ACHN (cell line): ENCODE measurements at regions not wholly inside any gene's neighbourhood (a gene's known extent, or its start where the extent isn't known, plus 50 kb on each side); places are given as distances from the start of the nearest gene placed in this dataset.
"Not testable (repeated sequence)": the region's sequence is repeated elsewhere in the genome, so short reads cannot be mapped to it uniquely, and the experiment has no call there.

Source experiments
- DNase-seq: peaks from one replicate; pipeline ENCODE4 v3.0.0-alpha.2; 2015
- in situ Hi-C: cut with HindIII; loops from 2 replicates; pipeline ENCODE4 v1.10.0; 2017; ENCODE audit warnings: low sequenced_read_pairs, low pct_ligation_motif_present, low pct_unique_long_range_greater_than_20kb

DNA sequence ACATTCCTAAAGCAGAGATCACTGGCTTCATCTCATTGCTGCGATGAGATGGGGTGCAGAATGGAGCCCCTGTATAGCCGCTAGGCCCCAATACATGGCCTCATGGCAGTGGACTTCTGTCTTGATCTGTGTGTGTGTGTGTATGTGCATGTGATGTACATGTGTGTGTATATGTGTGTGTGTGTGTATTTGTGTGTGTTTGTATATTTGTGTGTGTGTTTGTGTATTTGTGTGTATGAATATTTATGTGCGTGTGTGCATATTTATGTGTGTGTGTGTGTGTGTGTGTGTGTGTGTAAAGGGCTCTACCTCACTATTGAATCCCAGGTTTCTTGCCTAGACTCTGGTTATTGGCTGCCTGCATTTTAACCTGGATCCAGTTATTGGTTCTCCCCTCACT is 958.2 kb downstream of the GRID1 start:
- DNase-seq, result no peak
- in situ Hi-C loops, result no loop called here

DNA sequence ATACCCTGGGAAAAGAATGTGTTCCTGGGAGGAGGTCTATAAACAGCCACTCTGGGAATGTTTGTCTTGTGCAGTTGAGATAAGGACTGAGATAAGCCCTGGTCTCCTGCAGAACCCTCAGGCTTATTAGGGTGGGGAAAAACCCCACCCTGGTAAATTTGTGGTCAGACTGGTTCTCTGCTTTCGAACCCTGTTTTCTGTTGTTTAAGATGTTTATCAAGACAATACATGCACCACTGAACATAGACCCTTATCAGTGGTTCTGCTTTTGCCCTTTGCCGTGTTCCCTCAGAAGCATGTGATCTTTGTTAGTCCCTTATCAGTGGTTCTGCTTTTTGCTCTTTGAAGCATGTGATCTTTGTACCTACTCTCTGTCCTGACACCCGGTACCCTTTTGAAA is 956.0 kb downstream of the GRID1 start:
- DNase-seq, in situ Hi-C loops: not testable (repeated sequence)

DNA sequence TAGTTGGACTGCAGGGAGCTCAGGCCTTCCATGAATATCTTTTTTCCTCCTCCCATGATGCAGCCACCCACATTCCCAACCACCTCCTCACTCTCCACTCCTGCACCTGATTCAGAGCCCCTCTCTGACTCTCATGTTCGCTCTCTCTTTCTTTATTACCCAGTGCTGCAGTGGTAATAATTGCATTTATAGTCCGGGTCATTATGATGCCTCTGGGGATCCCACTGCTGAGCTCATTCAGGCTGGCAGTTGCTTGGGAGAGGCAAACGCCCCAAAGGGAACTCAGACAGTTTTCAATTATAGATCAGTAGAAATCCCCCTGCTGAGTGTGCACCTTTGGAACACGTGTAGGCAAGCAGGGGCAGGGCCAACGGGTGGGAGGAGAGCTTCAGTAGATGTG is 953.0 kb downstream of the GRID1 start:
- in situ Hi-C loops, result no loop called here
- DNase-seq, result no peak

DNA sequence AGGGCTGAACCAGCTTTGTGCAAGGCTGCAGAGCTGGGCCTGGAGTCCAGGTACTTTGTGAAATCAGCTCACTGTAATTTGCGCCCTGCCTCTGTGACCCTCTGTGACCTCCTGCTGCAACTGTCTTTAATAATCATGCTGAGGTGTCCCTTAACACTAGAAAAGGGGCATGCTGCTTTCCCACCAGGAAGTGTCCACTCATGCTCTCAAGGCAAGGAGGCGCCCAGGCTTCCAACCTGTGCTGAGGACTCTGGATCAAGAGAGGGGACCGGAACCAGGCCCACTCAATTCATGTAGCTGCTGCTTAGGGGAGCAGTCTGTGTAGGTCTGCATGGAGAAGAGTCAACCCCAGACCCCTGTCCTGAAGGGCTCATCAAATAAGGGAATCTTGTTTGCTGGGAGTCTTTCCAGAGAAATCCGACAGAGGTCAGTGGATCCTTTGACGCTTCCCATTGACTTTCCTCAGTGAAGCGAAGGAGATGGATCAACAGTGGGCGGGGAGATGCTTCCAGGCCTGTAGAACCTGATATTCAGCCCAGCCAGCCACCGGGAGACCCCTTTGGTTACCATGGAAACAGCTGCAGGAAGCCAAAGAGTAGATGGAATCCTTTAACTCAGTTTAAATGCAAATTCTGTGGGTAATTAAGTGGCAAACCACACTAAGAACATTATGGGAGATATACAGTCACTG is 945.9 kb downstream of the GRID1 start:
- DNase-seq, result no peak
- in situ Hi-C loops, result no loop called here

GRCh38 chr10:85421421-85421820 is 945.2 kb downstream of the GRID1 start:
- in situ Hi-C loops, result no loop called here
- no peak for DNase-seq

DNA sequence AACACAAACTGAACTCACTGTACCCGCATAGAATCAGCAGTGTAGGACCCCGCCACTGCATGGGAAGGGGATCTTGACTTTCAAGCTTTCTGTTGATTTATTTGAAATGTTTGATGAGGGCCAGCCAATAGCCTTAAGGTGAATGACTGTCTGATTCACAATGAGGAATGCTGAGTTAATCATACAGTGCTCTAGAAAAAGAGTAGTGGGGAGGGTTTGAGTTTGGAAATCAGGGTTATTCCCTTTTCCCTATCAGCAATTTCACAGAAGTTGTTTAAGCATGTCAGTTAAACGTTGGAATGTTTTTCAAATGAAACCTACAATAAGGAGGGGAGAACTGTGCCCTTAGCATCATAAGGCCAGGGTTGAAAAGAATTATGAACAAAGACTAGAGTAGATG is 937.5 kb downstream of the GRID1 start:
- in situ Hi-C loops, result no loop called here
- no peak for DNase-seq

- no peak for DNase-seq
- in situ Hi-C loops, result no loop called here
These were observed 935.6 kb downstream of the GRID1 start for GRCh38 chr10:85430991-85431390.

GRCh38 chr10:85433248-85433647 is 933.3 kb downstream of the GRID1 start:
- in situ Hi-C loops, result no loop called here
- no peak for DNase-seq

DNA sequence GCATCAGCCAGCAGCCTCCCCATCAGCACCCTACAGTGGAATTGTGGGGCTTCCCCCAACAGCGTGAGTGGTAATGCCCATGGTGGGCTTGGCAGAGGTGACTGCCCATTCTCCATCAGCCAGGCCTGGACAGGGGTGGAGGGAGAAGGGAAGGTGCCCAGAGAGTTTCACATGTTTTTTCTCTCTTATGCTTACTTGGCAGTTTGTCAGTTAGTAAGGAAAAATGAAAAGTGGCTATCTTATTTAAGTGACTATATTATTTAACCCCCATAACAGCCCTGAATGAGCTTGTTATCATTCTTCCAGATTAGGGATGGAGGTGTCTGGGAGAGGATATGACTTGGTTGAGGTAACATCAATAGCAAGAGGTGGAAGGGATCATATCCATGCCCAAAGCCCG is 921.7 kb downstream of the GRID1 start:
- in situ Hi-C loops, result no loop called here
- no peak for DNase-seq

DNA sequence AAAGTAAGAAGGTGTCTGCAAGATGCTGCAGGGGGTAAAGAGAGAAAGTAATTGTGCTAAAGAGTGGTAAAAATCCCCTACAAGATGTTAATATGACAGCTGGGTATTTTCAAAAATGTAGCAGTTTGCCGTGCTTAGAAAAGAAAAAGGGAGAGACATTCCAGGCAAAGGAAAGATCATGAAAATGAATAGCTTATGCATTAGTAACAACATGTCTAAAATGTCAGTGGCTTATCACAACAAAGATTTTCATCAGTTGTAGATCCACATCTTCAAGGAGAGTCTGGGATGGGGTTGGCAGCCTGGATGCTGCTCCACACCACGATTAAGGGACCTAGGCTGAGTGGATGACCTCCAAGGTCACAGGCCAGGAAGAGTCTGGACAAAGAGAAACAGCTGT is 920.9 kb downstream of the GRID1 start:
- in situ Hi-C loops, result no loop called here
- DNase-seq, result no peak

DNA sequence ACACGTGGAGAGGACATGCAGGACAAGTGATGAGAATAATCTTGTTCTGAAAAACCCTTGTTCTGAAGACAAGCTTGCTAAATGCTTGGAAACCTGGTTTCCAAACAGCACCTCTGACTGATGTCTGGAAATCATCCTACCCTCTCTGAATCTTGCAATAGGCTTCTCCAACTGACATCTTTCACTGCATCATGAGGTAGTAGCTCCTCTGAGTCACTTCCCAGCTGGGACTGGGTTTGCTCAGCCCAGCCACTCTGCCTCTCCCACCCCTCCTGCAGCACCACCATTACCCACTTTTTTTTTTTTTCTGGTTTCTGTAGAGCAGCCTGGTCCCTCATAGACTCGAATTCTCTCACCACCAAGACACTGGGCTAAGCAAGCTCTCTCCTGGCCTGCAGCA is 919.8 kb downstream of the GRID1 start:
- in situ Hi-C loops, result no loop called here
- no peak for DNase-seq

- DNase-seq, result no peak
- in situ Hi-C loops, result no loop called here
These were observed 918.9 kb downstream of the GRID1 start for GRCh38 chr10:85447690-85448089.

DNA sequence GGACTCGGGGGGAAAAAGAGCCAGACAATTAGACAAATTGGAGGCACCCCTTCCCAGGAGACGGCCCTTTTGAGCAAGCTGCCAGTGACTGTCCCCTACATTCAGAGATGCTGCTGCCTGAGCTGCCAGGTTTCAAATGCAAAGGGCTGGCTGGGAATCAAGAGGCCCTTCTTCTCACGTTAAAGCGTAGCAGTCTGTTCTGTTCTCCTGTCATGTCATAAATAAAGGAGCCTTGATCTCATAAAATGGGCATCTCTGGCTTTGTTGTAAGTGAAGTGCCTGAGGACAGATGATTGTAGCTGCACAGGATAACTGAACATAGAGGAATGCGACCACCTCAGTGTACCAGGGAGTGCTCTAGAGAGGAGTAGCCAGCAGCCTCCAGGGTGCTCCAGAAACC is 917.9 kb downstream of the GRID1 start:
- DNase-seq, result no peak

DNA sequence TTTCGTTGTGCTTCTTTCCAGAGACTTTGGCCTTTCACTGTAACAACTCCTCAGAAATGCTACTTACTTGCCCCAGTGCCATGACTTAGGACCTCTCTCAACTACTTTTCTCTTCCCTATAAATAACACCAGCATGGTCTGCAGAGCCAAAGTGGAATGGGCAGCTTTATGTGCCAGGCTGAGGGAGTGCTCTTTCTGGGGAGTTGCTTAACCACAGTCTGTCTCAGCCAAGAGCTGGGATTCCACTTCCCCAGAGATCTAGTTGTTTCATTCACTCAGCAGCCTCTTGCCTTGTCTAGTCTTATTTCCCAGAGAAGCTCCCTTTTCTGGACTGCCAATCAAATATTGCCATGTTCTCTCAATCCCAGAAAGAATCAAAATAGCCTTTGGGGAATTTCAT is 912.2 kb downstream of the GRID1 start:
- in situ Hi-C loops, result no loop called here
- DNase-seq, result no peak

More for the DNA sequence above, 917.9 kb downstream of the GRID1 start:
- in situ Hi-C loops, result no loop called here

- DNase-seq, result no peak
- in situ Hi-C loops, result no loop called here
These were observed 909.4 kb downstream of the GRID1 start for GRCh38 chr10:85457191-85457590.

DNA sequence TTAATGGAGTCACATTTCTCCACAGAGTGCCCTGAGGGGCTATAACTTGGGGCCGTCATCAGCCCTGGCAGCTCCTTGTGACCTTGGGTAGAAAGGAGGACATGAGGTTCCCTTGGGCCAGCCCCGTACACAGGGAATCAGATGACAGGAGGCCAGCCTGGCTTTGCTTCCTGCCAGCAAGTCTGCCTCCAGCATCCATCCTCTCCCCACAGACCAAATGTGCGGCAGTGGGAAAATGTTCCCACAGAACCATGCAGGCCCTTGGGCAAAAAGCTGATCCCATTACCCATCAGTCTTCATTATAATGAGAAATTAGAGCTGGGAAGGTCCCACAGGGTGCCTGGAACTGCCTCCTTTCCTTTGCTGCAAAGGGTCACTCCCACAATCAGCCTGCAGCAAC is 908.3 kb downstream of the GRID1 start:
- in situ Hi-C loops, result no loop called here
- DNase-seq, result no peak

- DNase-seq, result no peak
These were observed 906.7 kb downstream of the GRID1 start for GRCh38 chr10:85459906-85460305.

DNA sequence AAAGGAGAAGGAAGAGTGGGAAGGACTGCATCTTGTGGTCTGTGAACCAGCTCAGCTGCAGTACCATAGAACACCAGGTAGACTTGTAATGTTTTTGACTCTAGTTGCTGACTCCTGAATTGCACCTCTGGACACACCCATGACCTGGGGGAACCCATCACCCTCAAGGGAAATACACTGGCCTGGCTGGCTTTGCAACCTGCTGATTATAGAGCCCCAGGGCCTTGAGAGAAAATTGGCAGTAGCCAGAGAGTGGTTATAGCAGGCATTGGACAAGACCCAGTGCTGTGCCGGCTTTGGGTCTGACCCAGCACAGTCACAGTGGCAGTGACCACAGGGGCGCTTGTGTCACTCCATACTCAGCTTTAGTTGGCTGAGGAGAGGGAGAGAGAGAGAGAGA is 902.3 kb downstream of the GRID1 start:
- DNase-seq, result no peak
- in situ Hi-C loops, result no loop called here

More at GRCh38 chr10:85459906-85460305, 906.7 kb downstream of the GRID1 start:
- in situ Hi-C loops, result no loop called here

GRCh38 chr10:85477979-85478378 is 888.6 kb downstream of the GRID1 start:
- in situ Hi-C loops, result no loop called here
- DNase-seq, result no peak

- in situ Hi-C loops, result no loop called here
- DNase-seq, result no peak
These were observed 876.2 kb downstream of the GRID1 start for GRCh38 chr10:85490431-85490830.

- no peak for DNase-seq
- in situ Hi-C loops, result no loop called here
These were observed 874.9 kb downstream of the GRID1 start for GRCh38 chr10:85491652-85492051.
